BLaER1 (cell line): ENCODE measurements at regions not wholly inside any gene's neighbourhood (a gene's known extent, or its start where the extent isn't known, plus 50 kb on each side); places are given as distances from the start of the nearest gene placed in this dataset.

Source experiments
- H3K27ac ChIP-seq: shearing (Covaris generic); formaldehyde crosslinking; 2 replicates; pipeline ENCODE4 v1.8.1; 2022
- H3K27me3 ChIP-seq: shearing (Covaris generic); formaldehyde crosslinking; 2 replicates; pipeline ENCODE4 v1.8.1; 2022
- H3K36me3 ChIP-seq: shearing (Covaris generic); formaldehyde crosslinking; 2 replicates; pipeline ENCODE4 v1.8.1; 2022
- H3K4me1 ChIP-seq: shearing (Covaris generic); formaldehyde crosslinking; 2 replicates; pipeline ENCODE4 v1.8.1; 2022
- H3K4me2 ChIP-seq: shearing (Covaris generic); formaldehyde crosslinking; 2 replicates; pipeline ENCODE4 v1.8.1; 2022
- H3K4me3 ChIP-seq: shearing (Covaris generic); formaldehyde crosslinking; 2 replicates; pipeline ENCODE4 v1.8.1; 2022
- H3K9ac ChIP-seq: shearing (Covaris generic); formaldehyde crosslinking; 2 replicates; pipeline ENCODE4 v1.8.1; 2022
- H3K9me3 ChIP-seq: shearing (Covaris generic); formaldehyde crosslinking; 2 replicates; pipeline ENCODE4 v1.8.1; 2022
- H4K20me1 ChIP-seq: shearing (Covaris generic); formaldehyde crosslinking; 2 replicates; pipeline ENCODE4 v1.8.1; 2022
- Cebpa-rat ChIP-seq: shearing (Covaris generic); IDR thresholded peaks from 2 replicates; pipeline ENCODE4 v1.8.1; 2022

DNA sequence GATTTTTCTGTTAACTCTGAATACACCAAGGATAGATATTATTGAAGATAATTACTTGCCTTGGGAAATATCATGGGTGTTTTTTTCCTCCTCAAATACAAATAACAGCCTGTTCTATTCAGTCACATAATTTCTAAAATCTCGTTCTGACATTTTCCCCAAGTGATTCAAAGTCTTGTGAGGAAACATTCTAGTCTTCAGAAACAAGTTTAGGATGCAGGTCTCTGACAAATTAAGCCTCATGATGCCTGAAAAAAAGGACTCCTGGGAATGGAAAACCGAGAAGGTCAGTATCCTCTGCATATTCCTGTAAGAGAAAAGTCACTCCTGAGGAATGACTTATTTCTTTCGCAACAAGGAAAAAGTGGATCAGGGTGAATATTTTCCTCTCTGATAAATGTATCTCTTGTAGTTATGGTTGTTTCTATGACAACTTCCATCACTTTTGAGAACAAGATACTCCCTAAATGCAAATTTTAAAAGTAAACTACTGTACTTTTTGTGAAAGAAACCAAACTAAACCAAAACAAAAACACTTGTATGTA, 384.6 kb downstream of the CNTNAP4 start:
- no peak for TF ChIP-seq Cebpa-rat
- H3K4me2 ChIP-seq: no peak overlapping the region
- no peaks in the 10 kb centered on the region for H3K36me3 ChIP-seq
- H4K20me1 ChIP-seq: no peaks in the 10 kb centered on the region
- peaks cover 9% of the 10 kb centered on the region for H3K4me1 ChIP-seq
- no peak overlapping the region for H3K27ac ChIP-seq
- no peaks in the 10 kb centered on the region for H3K27me3 ChIP-seq
- no peak overlapping the region for H3K4me3 ChIP-seq
- no peak overlapping the region for H3K9ac ChIP-seq
- H3K9me3 ChIP-seq: no peaks in the 10 kb centered on the region

DNA sequence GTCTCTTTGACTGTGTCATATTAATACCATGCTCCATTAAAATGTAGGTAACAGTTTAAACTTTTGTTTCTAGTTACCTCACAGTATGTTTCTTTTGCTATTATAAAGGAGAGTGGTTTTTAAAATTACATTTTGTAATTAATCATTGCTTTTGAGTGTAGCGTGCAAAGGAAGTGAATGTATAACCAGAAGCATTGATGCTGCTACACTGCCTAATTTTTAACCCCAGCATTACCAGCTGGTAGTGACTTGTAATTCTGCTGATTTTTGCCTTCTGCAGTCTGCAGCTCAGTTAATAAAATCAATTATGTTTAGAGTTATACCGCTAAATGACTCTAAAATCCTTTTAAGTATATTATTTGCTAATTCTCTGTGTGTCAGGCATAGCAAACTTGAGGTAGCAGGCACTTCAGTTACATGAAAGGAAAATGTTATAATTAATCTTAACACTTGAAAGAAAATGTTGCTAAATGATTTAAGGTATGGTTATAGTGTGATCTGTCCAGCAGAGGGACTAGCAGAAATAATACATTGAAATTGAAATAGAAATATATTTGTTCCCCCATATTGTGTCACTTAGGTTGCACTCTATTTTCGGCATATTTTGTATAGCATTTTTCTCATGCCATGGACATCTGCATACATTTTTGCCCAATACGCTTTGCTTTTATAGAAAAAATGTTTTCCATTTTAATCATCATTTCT, 388.5 kb downstream of the CNTNAP4 start:
- Histone ChIP-seq H4K20me1 (no peaks in the 10 kb centered on the region), H3K4me3 (no peak overlapping the region), H3K9me3 (no peaks in the 10 kb centered on the region), H3K4me2 (no peak overlapping the region), H3K27ac (no peak overlapping the region), H3K36me3 (no peaks in the 10 kb centered on the region), H3K27me3 (no peaks in the 10 kb centered on the region), H3K9ac (no peak overlapping the region), H3K4me1 (no peaks in the 10 kb centered on the region)
- TF ChIP-seq Cebpa-rat: no peak

DNA sequence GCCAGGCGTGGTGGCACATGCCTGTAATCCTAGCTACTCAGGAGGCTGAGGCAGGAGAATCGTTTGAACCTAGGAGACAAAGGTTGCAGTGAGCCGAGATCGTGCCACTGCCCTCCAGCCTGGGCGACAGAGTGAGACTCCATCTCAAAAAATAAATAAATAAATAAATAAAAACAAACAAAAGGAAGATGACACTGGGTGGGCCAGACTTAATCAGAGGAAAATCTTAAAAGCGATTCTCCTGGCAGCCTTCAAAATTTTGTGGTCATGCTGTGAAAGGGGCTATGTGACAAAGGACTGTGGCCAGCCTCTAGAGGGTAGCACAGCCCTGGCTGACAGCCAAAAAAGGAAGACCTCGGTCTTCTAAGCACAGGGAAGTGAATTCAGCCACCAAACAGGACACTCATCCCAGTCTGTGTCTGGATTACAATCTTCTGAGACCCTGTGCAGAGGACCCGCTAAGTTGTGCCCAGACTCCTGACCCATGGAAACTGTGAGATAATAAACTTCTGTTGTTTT, 391.1 kb downstream of the CNTNAP4 start:
- H3K36me3 ChIP-seq: no peaks in the 10 kb centered on the region
- H3K4me1 ChIP-seq: no peaks in the 10 kb centered on the region
- H3K27me3 ChIP-seq: no peaks in the 10 kb centered on the region
- H3K27ac ChIP-seq: no peak overlapping the region
- no peaks in the 10 kb centered on the region for H4K20me1 ChIP-seq
- no peaks in the 10 kb centered on the region for H3K9me3 ChIP-seq
- H3K9ac ChIP-seq: no peak overlapping the region
- H3K4me2 ChIP-seq: no peak overlapping the region
- H3K4me3 ChIP-seq: no peak overlapping the region
- TF ChIP-seq Cebpa-rat: no peak

DNA sequence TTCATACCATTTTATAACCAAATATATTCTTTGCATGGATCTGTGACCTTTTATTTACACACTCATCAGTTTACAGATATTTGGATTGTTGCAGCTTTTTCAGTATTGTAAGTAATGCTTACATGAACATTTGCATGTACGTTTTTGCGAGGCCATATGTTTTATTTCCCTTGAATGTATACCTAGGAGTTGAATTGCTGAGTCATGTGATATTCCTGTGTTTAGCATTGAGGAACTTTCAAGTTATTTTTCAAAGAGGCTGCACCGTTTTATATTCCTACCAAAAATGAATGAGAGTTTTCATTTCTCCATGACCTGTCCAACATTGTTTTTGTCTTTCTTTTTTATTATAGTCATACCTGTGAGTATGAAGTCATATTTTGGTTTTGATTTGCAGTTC, 392.1 kb downstream of the CNTNAP4 start:
- no peaks in the 10 kb centered on the region for H4K20me1 ChIP-seq
- H3K27ac ChIP-seq: no peak overlapping the region
- H3K4me2 ChIP-seq: no peak overlapping the region
- TF ChIP-seq Cebpa-rat: no peak
- no peaks in the 10 kb centered on the region for H3K27me3 ChIP-seq
- H3K36me3 ChIP-seq: no peaks in the 10 kb centered on the region
- H3K9ac ChIP-seq: no peak overlapping the region
- H3K9me3 ChIP-seq: no peaks in the 10 kb centered on the region
- no peak overlapping the region for H3K4me3 ChIP-seq
- no peaks in the 10 kb centered on the region for H3K4me1 ChIP-seq

DNA sequence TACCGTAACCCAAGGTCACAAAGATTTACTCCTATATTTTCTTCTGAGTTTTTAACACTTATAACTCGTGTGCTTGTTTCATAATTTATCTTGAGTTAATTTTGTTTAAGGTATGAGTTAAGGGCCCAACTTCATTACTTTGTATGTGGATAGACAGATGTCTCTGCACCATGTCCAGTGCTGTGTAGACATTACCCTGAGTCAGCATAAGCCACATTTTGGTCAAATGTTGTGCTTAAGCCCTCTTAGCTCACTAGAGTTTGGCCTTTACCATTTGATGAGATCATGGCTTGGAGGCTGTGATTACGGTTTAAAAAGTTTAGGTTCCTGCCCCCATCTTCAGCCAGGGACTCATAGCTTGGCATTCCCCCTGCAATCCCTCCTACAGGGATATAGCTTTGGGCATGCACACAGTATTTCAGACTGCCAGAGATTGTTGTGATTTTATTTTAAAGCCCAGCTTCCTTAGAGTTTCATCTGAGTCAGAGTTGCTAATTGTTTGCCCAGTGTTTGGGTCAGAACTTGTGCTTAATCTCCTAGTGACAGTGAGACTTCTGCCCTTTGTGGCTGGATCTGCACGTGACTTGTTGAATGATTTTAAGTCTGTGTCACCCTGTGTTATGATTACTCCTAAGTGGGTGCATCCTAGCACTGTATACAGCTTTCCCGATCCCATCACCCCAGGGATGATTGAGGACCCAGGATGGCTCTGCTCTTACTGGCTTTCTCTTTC, 393.1 kb downstream of the CNTNAP4 start:
- TF ChIP-seq Cebpa-rat: no peak
- Histone ChIP-seq H3K36me3 (no peaks in the 10 kb centered on the region), H4K20me1 (no peaks in the 10 kb centered on the region), H3K9me3 (no peaks in the 10 kb centered on the region), H3K27me3 (no peaks in the 10 kb centered on the region), H3K27ac (no peak overlapping the region), H3K4me2 (no peak overlapping the region), H3K9ac (no peak overlapping the region), H3K4me1 (no peaks in the 10 kb centered on the region), H3K4me3 (no peak overlapping the region)

DNA sequence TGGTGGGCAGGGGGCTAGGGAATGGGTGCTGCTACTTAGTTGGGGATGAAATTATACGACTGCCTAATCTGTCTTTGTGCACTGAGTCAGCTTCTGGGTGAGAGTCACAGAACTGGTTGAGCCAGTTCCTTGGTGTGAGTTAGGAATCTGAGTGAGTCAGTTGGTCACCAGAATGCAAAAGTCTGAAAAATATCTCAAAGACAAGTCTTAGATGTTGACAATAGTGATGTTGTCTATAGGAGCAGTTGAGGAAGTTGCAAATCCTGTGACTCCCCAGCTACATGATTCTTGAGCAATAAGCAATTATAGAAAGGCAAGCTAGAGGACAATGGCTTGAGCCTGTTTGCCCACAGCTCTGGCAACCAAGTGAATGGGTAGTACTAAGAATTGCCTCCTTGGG, 399.2 kb downstream of the CNTNAP4 start:
- TF ChIP-seq Cebpa-rat: no peak
- no peaks in the 10 kb centered on the region for H3K27me3 ChIP-seq
- H3K9ac ChIP-seq: no peak overlapping the region
- no peak overlapping the region for H3K4me2 ChIP-seq
- H3K4me3 ChIP-seq: no peak overlapping the region
- no peaks in the 10 kb centered on the region for H3K36me3 ChIP-seq
- H3K27ac ChIP-seq: no peak overlapping the region
- no peaks in the 10 kb centered on the region for H4K20me1 ChIP-seq
- no peaks in the 10 kb centered on the region for H3K4me1 ChIP-seq
- no peaks in the 10 kb centered on the region for H3K9me3 ChIP-seq

DNA sequence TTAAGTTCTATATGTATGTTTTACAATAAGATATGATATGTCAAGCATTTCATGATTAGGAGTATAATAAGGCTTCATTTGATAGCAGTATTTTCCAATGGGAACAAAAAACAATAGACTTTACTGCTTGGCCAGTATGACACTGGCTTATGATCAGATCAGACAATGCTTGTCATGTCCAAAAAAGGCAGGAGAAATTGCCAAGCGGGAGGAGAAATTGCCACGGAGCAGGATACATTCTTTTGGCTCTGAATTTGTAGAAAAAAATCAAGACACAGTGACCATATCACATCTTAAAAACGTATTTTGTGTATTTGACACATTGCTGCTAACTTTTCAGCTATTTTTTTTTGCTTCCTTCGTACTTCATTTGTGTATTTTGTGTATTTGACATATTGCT, 404.1 kb downstream of the CNTNAP4 start:
- no peak overlapping the region for H3K4me2 ChIP-seq
- H3K36me3 ChIP-seq: no peaks in the 10 kb centered on the region
- no peak for TF ChIP-seq Cebpa-rat
- no peak overlapping the region for H3K9ac ChIP-seq
- H3K27ac ChIP-seq: no peak overlapping the region
- H4K20me1 ChIP-seq: no peaks in the 10 kb centered on the region
- no peak overlapping the region for H3K4me3 ChIP-seq
- H3K27me3 ChIP-seq: no peaks in the 10 kb centered on the region
- no peaks in the 10 kb centered on the region for H3K4me1 ChIP-seq
- no peaks in the 10 kb centered on the region for H3K9me3 ChIP-seq

DNA sequence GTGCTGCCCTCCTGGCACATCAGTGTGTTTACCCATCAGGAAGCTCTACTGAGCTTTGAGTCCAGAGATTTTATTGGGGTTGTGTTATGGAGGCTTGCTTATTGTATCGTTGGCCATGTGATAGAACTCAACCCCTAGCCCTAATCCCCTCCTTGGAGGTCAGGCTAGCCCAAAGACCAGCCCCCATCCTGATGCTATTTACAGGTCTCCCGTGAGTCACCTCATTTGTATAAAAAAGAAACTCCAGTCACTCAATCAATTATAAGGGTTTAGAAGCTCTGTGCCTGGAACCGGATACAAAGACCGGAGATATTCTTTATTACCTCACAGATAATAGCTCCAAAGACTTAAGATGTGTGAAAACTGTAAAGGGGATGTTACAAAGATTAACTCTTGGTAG, 405.9 kb downstream of the CNTNAP4 start:
- no peak for TF ChIP-seq Cebpa-rat

DNA sequence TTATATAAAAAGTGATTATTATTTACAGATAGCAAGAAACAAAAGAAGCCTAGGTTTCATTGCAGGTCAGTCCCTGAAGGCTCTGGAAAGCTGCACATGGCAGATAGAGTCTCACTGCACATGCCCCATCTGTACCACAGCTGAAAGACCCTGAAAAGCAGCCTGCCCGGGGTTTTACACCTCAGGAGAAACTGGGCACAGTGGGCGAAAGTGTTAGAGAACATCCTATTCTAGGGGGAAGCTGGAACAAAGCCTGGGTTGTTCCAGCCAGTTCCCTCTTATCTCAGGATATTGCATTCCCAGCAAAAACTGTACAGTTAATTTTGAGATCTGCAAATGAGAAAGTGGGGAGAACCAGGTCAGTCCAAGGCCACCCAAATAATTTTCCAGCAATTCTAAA, 419.7 kb downstream of the CNTNAP4 start:
- no peak overlapping the region for H3K27ac ChIP-seq
- H3K4me3 ChIP-seq: no peak overlapping the region
- no peak overlapping the region for H3K9ac ChIP-seq
- no peak overlapping the region for H3K4me2 ChIP-seq
- no peaks in the 10 kb centered on the region for H4K20me1 ChIP-seq
- no peaks in the 10 kb centered on the region for H3K27me3 ChIP-seq
- H3K4me1 ChIP-seq: no peaks in the 10 kb centered on the region
- H3K9me3 ChIP-seq: no peaks in the 10 kb centered on the region
- TF ChIP-seq Cebpa-rat: no peak
- no peaks in the 10 kb centered on the region for H3K36me3 ChIP-seq

More for the DNA sequence above, 405.9 kb downstream of the CNTNAP4 start:
- Histone ChIP-seq H3K4me3 (no peak overlapping the region), H3K4me1 (no peaks in the 10 kb centered on the region), H3K9me3 (no peaks in the 10 kb centered on the region), H3K9ac (no peak overlapping the region), H3K4me2 (no peak overlapping the region), H4K20me1 (no peaks in the 10 kb centered on the region), H3K36me3 (no peaks in the 10 kb centered on the region), H3K27ac (no peak overlapping the region), H3K27me3 (no peaks in the 10 kb centered on the region)

DNA sequence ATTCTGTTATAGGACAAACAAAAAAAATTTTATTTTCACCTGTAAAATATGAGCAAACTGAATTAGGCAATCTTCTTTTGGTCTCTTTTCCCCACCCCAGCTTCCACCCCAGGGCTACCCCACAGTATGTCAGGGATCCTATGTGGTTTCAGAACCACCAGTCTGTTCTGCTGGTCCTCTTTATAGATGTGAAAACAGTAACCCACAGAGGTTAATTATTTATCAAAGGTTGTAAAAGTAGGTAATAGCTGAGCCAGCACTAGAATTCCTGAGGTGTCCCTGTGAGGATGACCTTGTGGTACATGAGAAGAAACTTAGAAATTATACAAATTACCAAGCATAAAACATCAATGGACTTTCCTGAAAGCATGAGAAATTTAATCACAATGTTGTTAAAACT, 428.7 kb downstream of the CNTNAP4 start:
- no peak overlapping the region for H3K4me3 ChIP-seq
- H3K9me3 ChIP-seq: no peaks in the 10 kb centered on the region
- no peaks in the 10 kb centered on the region for H4K20me1 ChIP-seq
- H3K27ac ChIP-seq: no peak overlapping the region
- H3K36me3 ChIP-seq: no peaks in the 10 kb centered on the region
- H3K27me3 ChIP-seq: no peaks in the 10 kb centered on the region
- peaks cover 14% of the 10 kb centered on the region for H3K4me1 ChIP-seq
- H3K9ac ChIP-seq: no peak overlapping the region
- no peak for TF ChIP-seq Cebpa-rat
- no peak overlapping the region for H3K4me2 ChIP-seq
